Right ventricle myocardium inferior (tissue), 1 donor: ENCODE measurements at regions not wholly inside any gene's neighbourhood (a gene's known extent, or its start where the extent isn't known, plus 50 kb on each side); places are given as distances from the start of the nearest gene placed in this dataset.

ENCODE experiments used
- ATAC-seq: fragments of 200-7000 bp; cut with Tn5 transposase; one replicate; pipeline ENCODE4 v1.9.1; 2020; ENCODE audit warnings: mild to moderate bottlenecking, moderate library complexity
- DNase-seq: peaks from one replicate; pipeline ENCODE4 v3.0.0; 2021; ENCODE audit errors: missing footprints
- intact Hi-C: fragments of 100-400 bp; cut with DNase I; formaldehyde crosslinking; loops from one replicate; pipeline ENCODE4 v1.11.0; 2022
- donor health status: DM: no; HTN: yes; CAD: no; lungs with severe emphysema.

- DNase-seq: no peak
- intact Hi-C loops: no loop called here
- no peak for ATAC-seq
Measured at GRCh38 chr11:8740129-8740528, 57.5 kb downstream of the RPL27A start.

- ATAC-seq: no peak
- DNase-seq: no peak
- intact Hi-C loops: no loop called here
Measured at GRCh38 chr11:8744423-8744822, 61.8 kb downstream of the RPL27A start.

GRCh38 chr11:8745431-8746253, 63.0 kb downstream of the RPL27A start:
- ATAC-seq (no peak), DNase-seq (no peak)
- intact Hi-C loops: no loop called here

GRCh38 chr11:8746331-8746974, 63.9 kb downstream of the RPL27A start:
- ATAC-seq: no peak
- no peak for DNase-seq
- intact Hi-C loops: no loop called here

- ATAC-seq: no peak
- DNase-seq: no peak
- intact Hi-C loops: no loop called here
Measured at GRCh38 chr11:8747173-8747572, 64.6 kb downstream of the RPL27A start.

GRCh38 chr11:8748317-8748716, 65.7 kb downstream of the RPL27A start:
- DNase-seq (no peak), ATAC-seq (no peak)
- intact Hi-C loops: no loop called here

- ATAC-seq: peak; percentile 58
- intact Hi-C loops: no loop called here
- no peak for DNase-seq
Measured at GRCh38 chr11:8749202-8749601, 66.6 kb downstream of the RPL27A start.

GRCh38 chr11:8754241-8754640, 71.6 kb downstream of the RPL27A start:
- intact Hi-C loops: loop anchor here (10.0 kb wide), 1 partner anchor 51 kb away; no protein-coding TSS in a partner anchor
- DNase-seq: no peak
- ATAC-seq: no peak

- no peak for ATAC-seq
- intact Hi-C loops: loop anchor here (10.0 kb wide), 1 partner anchor 49 kb away; no protein-coding TSS in a partner anchor
- DNase-seq: no peak
Measured at GRCh38 chr11:8756201-8756600, 73.6 kb downstream of the RPL27A start.

GRCh38 chr11:8757047-8757446, 74.5 kb downstream of the RPL27A start:
- intact Hi-C loops: loop anchor here (10.0 kb wide), 1 partner anchor 48 kb away; no protein-coding TSS in a partner anchor
- ATAC-seq: peak; percentile 15
- DNase-seq: no peak

- no peak for DNase-seq
- intact Hi-C loops: loop anchor here (10.0 kb wide), 1 partner anchor 47 kb away; no protein-coding TSS in a partner anchor
Measured at GRCh38 chr11:8757533-8757932, 74.9 kb downstream of the RPL27A start.

GRCh38 chr11:8758619-8759169, 76.1 kb downstream of the RPL27A start:
- DNase-seq (no peak), ATAC-seq (no peak)
- intact Hi-C loops: loop anchor here (10.0 kb wide), 1 partner anchor 46 kb away; no protein-coding TSS in a partner anchor

More at GRCh38 chr11:8757533-8757932, 74.9 kb downstream of the RPL27A start:
- no peak for ATAC-seq

GRCh38 chr11:8759634-8760033, 77.0 kb downstream of the RPL27A start:
- DNase-seq (no peak), ATAC-seq (peak; percentile 40)
- intact Hi-C loops: loop anchor here (10.0 kb wide), 1 partner anchor 45 kb away; no protein-coding TSS in a partner anchor

GRCh38 chr11:8760896-8761295, 78.3 kb downstream of the RPL27A start:
- intact Hi-C loops: no loop called here
- DNase-seq (no peak), ATAC-seq (no peak)

GRCh38 chr11:8763070-8763685, 80.6 kb downstream of the RPL27A start:
- no peak for ATAC-seq
- no peak for DNase-seq
- intact Hi-C loops: no loop called here

- intact Hi-C loops: loop anchor here (5.0 kb wide), 1 partner anchor 58 kb away; no protein-coding TSS in a partner anchor
- DNase-seq (no peak), ATAC-seq (no peak)
Measured at GRCh38 chr11:8765294-8765693, 82.7 kb downstream of the RPL27A start.

GRCh38 chr11:8766043-8766987, 83.7 kb downstream of the RPL27A start:
- DNase-seq (no peak), ATAC-seq (no peak)
- intact Hi-C loops: loop anchor here (5.0 kb wide), 1 partner anchor 59 kb away; no protein-coding TSS in a partner anchor

- no peak for DNase-seq
- no peak for ATAC-seq
- intact Hi-C loops: loop anchor here (5.0 kb wide), 1 partner anchor 60 kb away; no protein-coding TSS in a partner anchor
Measured at GRCh38 chr11:8766988-8767374, 84.4 kb downstream of the RPL27A start.
